CD14-positive monocyte (primary cell): ENCODE measurements at regions not wholly inside any gene's neighbourhood (a gene's known extent, or its start where the extent isn't known, plus 50 kb on each side); places are given as distances from the start of the nearest gene placed in this dataset.

ENCODE experiments used
- DNase-seq, 3 donors: peaks; one replicate each; pipeline ENCODE4 v3.0.0-alpha.2; 2011 to 2022
- H2AFZ ChIP-seq: 2 replicates; pipeline ENCODE4 v1.6.0; 2012; ENCODE audit warnings: mild to moderate bottlenecking, low read depth, low read length, inconsistent platforms; ENCODE audit not compliant: insufficient read depth, poor library complexity, severe bottlenecking
- H3K27ac ChIP-seq, 2 donors: 1 replicate in 1 of 2; 2 replicates in 1 of 2; pipeline ENCODE4 v1.5.1; 2012 to 2013; ENCODE audit warnings: low read length in 2 of 2, control low read depth in 1 of 2, inconsistent platforms in 1 of 2, low read depth in 1 of 2, mild to moderate bottlenecking in 1 of 2
- H3K27me3 ChIP-seq, 2 donors: one replicate each; pipeline versions ENCODE4 v1.6.0 to v1.6.1; 2011 to 2013; ENCODE audit warnings: low read length in 2 of 2; ENCODE audit not compliant: control insufficient read depth in 2 of 2, insufficient read depth in 2 of 2
- H3K36me3 ChIP-seq, 2 donors: replicated peaks in 1 of 2; 1 replicate in 1 of 2; 2 replicates in 1 of 2; pipeline versions ENCODE4 v1.5.1 to v1.6.1; 2012 to 2013; ENCODE audit warnings: low read length in 2 of 2, control low read depth in 1 of 2, inconsistent platforms in 1 of 2, mild to moderate bottlenecking in 1 of 2; ENCODE audit not compliant: insufficient read depth in 2 of 2, control insufficient read depth in 1 of 2
- H3K4me1 ChIP-seq, 2 donors: 1 replicate in 1 of 2; 2 replicates in 1 of 2; pipeline versions ENCODE4 v1.5.1 to v1.6.1; 2012 to 2013; ENCODE audit warnings: low read length in 2 of 2, control low read depth in 1 of 2, inconsistent platforms in 1 of 2, mild to moderate bottlenecking in 1 of 2, moderate library complexity in 1 of 2; ENCODE audit not compliant: insufficient read depth in 2 of 2, control insufficient read depth in 1 of 2
- H3K4me2 ChIP-seq: replicated peaks from 2 replicates; pipeline ENCODE3; 2012; ENCODE audit warnings: low read length, moderate library complexity, mild to moderate bottlenecking; ENCODE audit not compliant: poor library complexity, severe bottlenecking; ENCODE audit errors: extremely low read depth
- H3K4me3 ChIP-seq, 3 experiments: fragments of 200-600 bp in 1 of 3; sonication (generic) in 1 of 3; replicated peaks in 1 of 3; 1 replicate in 2 of 3; 2 replicates in 1 of 3; pipeline ENCODE4 v1.5.1; 2011 to 2013; ENCODE audit warnings: low read length in 3 of 3, mild to moderate bottlenecking in 3 of 3, control low read depth in 2 of 3, low read depth in 2 of 3, inconsistent platforms in 1 of 3, moderate library complexity in 1 of 3
- H3K79me2 ChIP-seq: 2 replicates; pipeline ENCODE4 v1.6.0; 2012; ENCODE audit warnings: mild to moderate bottlenecking, control low read depth, inconsistent platforms, low read length, moderate library complexity; ENCODE audit not compliant: insufficient read depth
- H3K9ac ChIP-seq: 2 replicates; pipeline ENCODE4 v1.6.0; 2017; ENCODE audit warnings: low read length, mild to moderate bottlenecking; ENCODE audit not compliant: insufficient read depth, poor library complexity, severe bottlenecking
- H3K9me3 ChIP-seq, 2 donors: replicated peaks in 1 of 2; 1 replicate in 1 of 2; 2 replicates in 1 of 2; pipeline versions ENCODE4 v1.5.1 to v1.6.1; 2012 to 2013; ENCODE audit warnings: low read length in 2 of 2, control low read depth in 1 of 2; ENCODE audit not compliant: control insufficient read depth in 1 of 2, insufficient read depth in 1 of 2
- H4K20me1 ChIP-seq: 2 replicates; pipeline ENCODE4 v1.6.0; 2012; ENCODE audit warnings: mild to moderate bottlenecking, low read length, control low read depth, moderate library complexity; ENCODE audit not compliant: insufficient read depth
- H3K27ac Mint-ChIP-seq, 7 donors: one replicate each; pipeline ENCODE4 v1.8.0; 2020; ENCODE audit warnings: mild to moderate bottlenecking in 7 of 7, mixed read lengths in 7 of 7, moderate library complexity in 6 of 7, inconsistent platforms in 2 of 7
- H3K27me3 Mint-ChIP-seq, 3 donors: one replicate each; pipeline ENCODE4 v1.8.0; 2021 to 2022; ENCODE audit warnings: low read depth in 3 of 3, mild to moderate bottlenecking in 3 of 3, mixed read lengths in 3 of 3, moderate library complexity in 3 of 3, inconsistent platforms in 1 of 3
- H3K36me3 Mint-ChIP-seq, 2 donors: one replicate each; pipeline ENCODE4 v1.8.0; 2020; ENCODE audit warnings: mixed read lengths in 2 of 2, inconsistent platforms in 1 of 2, mild to moderate bottlenecking in 1 of 2
- H3K4me1 Mint-ChIP-seq: one replicate; pipeline ENCODE4 v1.8.0; 2020; ENCODE audit warnings: mild to moderate bottlenecking, mixed read lengths
- H3K4me3 Mint-ChIP-seq, 2 donors: one replicate each; pipeline ENCODE4 v1.8.0; 2020; ENCODE audit warnings: mild to moderate bottlenecking in 2 of 2, mixed read lengths in 2 of 2, moderate library complexity in 1 of 2
- H3K9me3 Mint-ChIP-seq, 7 donors: one replicate each; pipeline ENCODE4 v1.8.0; 2020 to 2022; ENCODE audit warnings: mixed read lengths in 7 of 7, mild to moderate bottlenecking in 6 of 7, moderate library complexity in 6 of 7, inconsistent platforms in 2 of 7
- CTCF ChIP-seq: fragments of 200-600 bp; IDR thresholded peaks from one replicate; pipeline ENCODE4 v1.8.0; 2022; ENCODE audit warnings: antibody characterized with exemption, mild to moderate bottlenecking
- WGBS: methylation state at CpG from one replicate; pipeline ENCODE4 v1.1.5; 2013; ENCODE audit warnings: missing lambda C conversion rate; ENCODE audit not compliant: insufficient coverage; 5-methylcytosine and 5-hydroxymethylcytosine counted together
- intact Hi-C, 2 donors: fragments of 100-400 bp; cut with micrococcal nuclease; formaldehyde crosslinking; loops; one replicate each; pipeline versions ENCODE4 v1.15.0 to v1.15.1; 2023

- H3K4me1 Mint-ChIP-seq: no peaks in the 10 kb centered on the region
- WGBS: no CpG with 5 or more reads among the region's 3 CpGs
- intact Hi-C loops: no loop called here
Measured at GRCh38 chr5:125093776-125094175, 347.3 kb upstream of the ZNF608 start.

GRCh38 chr5:125100342-125100741, 353.9 kb upstream of the ZNF608 start:
- 100% methylated on average over 1 of the region's 1 CpG for WGBS
- no peak for DNase-seq
- Histone ChIP-seq H4K20me1 (no peaks in the 10 kb centered on the region), H3K36me3 (no peaks in the 10 kb centered on the region), H3K4me3 (no peak overlapping the region), H3K9me3 (no peaks in the 10 kb centered on the region), H3K27me3 (no peaks in the 10 kb centered on the region), H3K9ac (no peak overlapping the region), H2AFZ (no peak overlapping the region), H3K27ac (no peak overlapping the region), H3K4me2 (no peak overlapping the region), H3K79me2 (no peaks in the 10 kb centered on the region), H3K4me1 (no peaks in the 10 kb centered on the region)
- H3K27ac Mint-ChIP-seq: no peak overlapping the region
- TF ChIP-seq CTCF: no peak
- no peak overlapping the region for H3K4me3 Mint-ChIP-seq
- no peaks in the 10 kb centered on the region for H3K4me1 Mint-ChIP-seq
- no peaks in the 10 kb centered on the region for H3K36me3 Mint-ChIP-seq
- H3K9me3 Mint-ChIP-seq: peaks cover 0 to 3% (median 3%) of the 10 kb centered on the region in 7 donors
- peaks cover 0 to 2% (median 0%) of the 10 kb centered on the region in 3 donors for H3K27me3 Mint-ChIP-seq
- intact Hi-C loops: no loop called here

More at GRCh38 chr5:125093776-125094175, 347.3 kb upstream of the ZNF608 start:
- H3K79me2 ChIP-seq: no peaks in the 10 kb centered on the region
- no peaks in the 10 kb centered on the region for H3K36me3 ChIP-seq
- Mint-ChIP-seq H3K4me3 (no peak overlapping the region), H3K27me3 (peaks cover 0 to 1% (median 1%) of the 10 kb centered on the region in 3 donors), H3K9me3 (peaks cover 9 to 18% (median 12%) of the 10 kb centered on the region in 7 donors), H3K36me3 (no peaks in the 10 kb centered on the region), H3K27ac (no peak overlapping the region)
- H3K4me1 ChIP-seq: no peaks in the 10 kb centered on the region
- peaks cover 0 to 9% of the 10 kb centered on the region in 2 donors for H3K9me3 ChIP-seq
- H3K27me3 ChIP-seq: no peaks in the 10 kb centered on the region
- H3K9ac ChIP-seq: no peak overlapping the region
- H3K4me2 ChIP-seq: no peak overlapping the region
- H2AFZ ChIP-seq: no peak overlapping the region
- H4K20me1 ChIP-seq: no peaks in the 10 kb centered on the region
- no peak overlapping the region for H3K27ac ChIP-seq
- H3K4me3 ChIP-seq: no peak overlapping the region
- no peak for TF ChIP-seq CTCF
- no peak for DNase-seq
